NT2/D1 (cell line): ENCODE measurements at regions not wholly inside any gene's neighbourhood (a gene's known extent, or its start where the extent isn't known, plus 50 kb on each side); places are given as distances from the start of the nearest gene placed in this dataset.

Source experiments
- SUZ12 ChIP-seq: IDR thresholded peaks from 2 replicates; pipeline ENCODE4 v1.6.1; 2011; ENCODE audit not compliant: insufficient read length, insufficient read depth; ENCODE audit errors: extremely low read depth
- YY1 ChIP-seq: IDR thresholded peaks from 2 replicates; pipeline ENCODE4 v1.6.1; 2011; ENCODE audit not compliant: insufficient read length, insufficient read depth
- ZNF274 ChIP-seq: IDR thresholded peaks from 2 replicates; pipeline ENCODE4 v1.6.1; 2011; ENCODE audit warnings: mild to moderate bottlenecking, low read depth, low read length

- TF ChIP-seq SUZ12, result no peak
- no peak for TF ChIP-seq YY1
- no peak for TF ChIP-seq ZNF274
Measured at GRCh38 chr2:175837046-175837445, 165.0 kb downstream of the LNPK start.
